ENCODE measurements at regions not wholly inside any gene's neighbourhood (a gene's known extent, or its start where the extent isn't known, plus 50 kb on each side); places are given as distances from the start of the nearest gene placed in this dataset.

GRCh38 chr4:43903456-43903855 lies 545.2 kb downstream of the KCTD8 start:
- Histone ChIP-seq H3K9me3 (no peaks in the 10 kb centered on the region), H3K4me1 (no peaks in the 10 kb centered on the region), H3K4me3 (no peak overlapping the region), H3K36me3 (replicated peaks in 1 of 2; ENCODE audit: insufficient read depth in 1 of 2, low read depth in 2 of 2) (no peaks in the 10 kb centered on the region), H3K27me3 (no peaks in the 10 kb centered on the region), H3K27ac (no peak overlapping the region)
- intact Hi-C loops (cut with DNase I), result no loop called here
- TF ChIP-seq, protein P1, sequence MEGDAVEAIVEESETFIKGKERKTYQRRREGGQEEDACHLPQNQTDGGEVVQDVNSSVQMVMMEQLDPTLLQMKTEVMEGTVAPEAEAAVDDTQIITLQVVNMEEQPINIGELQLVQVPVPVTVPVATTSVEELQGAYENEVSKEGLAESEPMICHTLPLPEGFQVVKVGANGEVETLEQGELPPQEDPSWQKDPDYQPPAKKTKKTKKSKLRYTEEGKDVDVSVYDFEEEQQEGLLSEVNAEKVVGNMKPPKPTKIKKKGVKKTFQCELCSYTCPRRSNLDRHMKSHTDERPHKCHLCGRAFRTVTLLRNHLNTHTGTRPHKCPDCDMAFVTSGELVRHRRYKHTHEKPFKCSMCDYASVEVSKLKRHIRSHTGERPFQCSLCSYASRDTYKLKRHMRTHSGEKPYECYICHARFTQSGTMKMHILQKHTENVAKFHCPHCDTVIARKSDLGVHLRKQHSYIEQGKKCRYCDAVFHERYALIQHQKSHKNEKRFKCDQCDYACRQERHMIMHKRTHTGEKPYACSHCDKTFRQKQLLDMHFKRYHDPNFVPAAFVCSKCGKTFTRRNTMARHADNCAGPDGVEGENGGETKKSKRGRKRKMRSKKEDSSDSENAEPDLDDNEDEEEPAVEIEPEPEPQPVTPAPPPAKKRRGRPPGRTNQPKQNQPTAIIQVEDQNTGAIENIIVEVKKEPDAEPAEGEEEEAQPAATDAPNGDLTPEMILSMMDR (IDR thresholded peaks at IDR 0.05), result no peak
- no peak for TF ChIP-seq POLR2A (IDR thresholded peaks at IDR 0.05)
- DNase-seq, result no peak
- 74 to 78% methylated on average over 4 of the region's 4 CpGs for WGBS, 2 donors
- ATAC-seq, result no peak

DNA sequence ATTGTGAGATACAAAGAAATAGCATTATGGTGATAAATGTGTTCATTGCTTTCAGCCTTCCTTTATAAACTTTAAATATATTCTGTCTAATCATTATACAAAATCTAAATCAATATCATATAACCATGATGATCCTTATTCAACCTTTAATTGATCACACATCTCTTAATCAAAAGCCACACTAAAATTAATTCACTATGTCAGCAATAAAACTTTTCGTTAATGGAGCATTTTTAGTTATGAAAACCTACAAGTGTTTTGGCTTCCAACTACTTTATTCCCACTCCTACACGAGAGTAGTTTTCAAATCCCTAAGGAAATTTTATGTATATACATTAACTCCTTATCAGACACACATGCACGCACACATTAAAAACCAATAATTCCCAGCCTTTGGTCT lies 530.2 kb downstream of the KCTD8 start:
- 57 to 62% methylated on average over 3 of the region's 3 CpGs for WGBS, 2 donors
- H3K27me3 ChIP-seq, result no peaks in the 10 kb centered on the region
- H3K27ac ChIP-seq, result no peak overlapping the region
- TF ChIP-seq, protein P1 (IDR thresholded peaks at IDR 0.05), result no peak
- no peak for TF ChIP-seq POLR2A (IDR thresholded peaks at IDR 0.05)
- peaks cover 0 to 13% (median 0%) of the 10 kb centered on the region in 3 donors for H3K9me3 ChIP-seq
- no peaks in the 10 kb centered on the region for H3K36me3 ChIP-seq (replicated peaks in 1 of 2; ENCODE audit: insufficient read depth in 1 of 2, low read depth in 2 of 2)
- ATAC-seq (no peak), DNase-seq (no peak)
- no peaks in the 10 kb centered on the region for H3K4me1 ChIP-seq
- intact Hi-C loops (cut with DNase I), result no loop called here
- H3K4me3 ChIP-seq, result no peak overlapping the region

DNA sequence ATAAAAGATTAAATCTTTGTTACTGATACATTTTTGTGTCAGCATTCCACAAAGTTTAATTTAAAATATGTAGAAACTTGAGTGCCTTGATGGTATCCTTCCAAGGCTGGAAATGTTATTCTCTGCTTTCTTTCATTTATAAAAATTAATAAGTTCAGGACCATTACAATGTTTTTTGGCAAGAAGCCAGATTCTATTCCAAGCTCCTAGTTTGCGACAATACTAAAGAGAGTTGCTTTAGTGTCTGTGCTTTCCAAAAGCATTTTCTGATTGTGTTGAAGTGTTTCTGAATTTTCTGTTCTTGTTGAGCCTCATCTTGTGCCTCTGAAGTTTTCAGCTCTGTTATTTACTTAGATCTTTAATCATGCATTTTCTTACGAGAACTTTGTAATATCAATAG lies 516.2 kb downstream of the KCTD8 start:
- no peaks in the 10 kb centered on the region for H3K4me1 ChIP-seq
- H3K9me3 ChIP-seq, result no peaks in the 10 kb centered on the region
- no peak overlapping the region for H3K4me3 ChIP-seq
- intact Hi-C loops (cut with DNase I), result no loop called here
- H3K27ac ChIP-seq, result no peak overlapping the region
- H3K36me3 ChIP-seq (replicated peaks in 1 of 2; ENCODE audit: insufficient read depth in 1 of 2, low read depth in 2 of 2), result no peaks in the 10 kb centered on the region
- 61 to 71% methylated on average over 2 of the region's 2 CpGs for WGBS, 2 donors
- ATAC-seq (no peak), DNase-seq (no peak)
- no peaks in the 10 kb centered on the region for H3K27me3 ChIP-seq
- TF ChIP-seq POLR2A (IDR thresholded peaks at IDR 0.05), result no peak
- TF ChIP-seq, protein P1 (IDR thresholded peaks at IDR 0.05), result no peak

- no peaks in the 10 kb centered on the region for H3K4me1 ChIP-seq
- 31 to 35% methylated on average over 1 of the region's 1 CpG for WGBS, 2 donors
Observed at GRCh38 chr4:43943998-43944397, 504.6 kb downstream of the KCTD8 start.

GRCh38 chr4:43959976-43960375 lies 488.6 kb downstream of the KCTD8 start:
- H3K27ac ChIP-seq, result no peak overlapping the region
- intact Hi-C loops (cut with DNase I), result no loop called here
- H3K4me3 ChIP-seq, result no peak overlapping the region
- H3K4me1 ChIP-seq, result no peaks in the 10 kb centered on the region
- H3K27me3 ChIP-seq, result no peaks in the 10 kb centered on the region
- no peak for TF ChIP-seq POLR2A (IDR thresholded peaks at IDR 0.05)
- TF ChIP-seq, protein P1 (IDR thresholded peaks at IDR 0.05), result no peak
- DNase-seq, result no peak
- no peaks in the 10 kb centered on the region for H3K9me3 ChIP-seq
- WGBS, 2 donors, result 23 to 24% methylated on average over 1 of the region's 1 CpG
- ATAC-seq, result no peak
- no peaks in the 10 kb centered on the region for H3K36me3 ChIP-seq (replicated peaks in 1 of 2; ENCODE audit: insufficient read depth in 1 of 2, low read depth in 2 of 2)

More at GRCh38 chr4:43943998-43944397, 504.6 kb downstream of the KCTD8 start:
- H3K27ac ChIP-seq, result no peak overlapping the region
- H3K4me3 ChIP-seq, result no peak overlapping the region
- intact Hi-C loops (cut with DNase I), result no loop called here
- ATAC-seq (no peak), DNase-seq (no peak)
- no peaks in the 10 kb centered on the region for H3K36me3 ChIP-seq (replicated peaks in 1 of 2; ENCODE audit: insufficient read depth in 1 of 2, low read depth in 2 of 2)
- TF ChIP-seq, protein P1 (IDR thresholded peaks at IDR 0.05), result no peak
- no peak for TF ChIP-seq POLR2A (IDR thresholded peaks at IDR 0.05)
- no peaks in the 10 kb centered on the region for H3K9me3 ChIP-seq
- H3K27me3 ChIP-seq, result no peaks in the 10 kb centered on the region

Data from body of pancreas (tissue), 4 donors.